NCI-H1930 (cell line): ENCODE measurements at regions not wholly inside any gene's neighbourhood (a gene's known extent, or its start where the extent isn't known, plus 50 kb on each side); places are given as distances from the start of the nearest gene placed in this dataset.
"Not testable (repeated sequence)": the region's sequence is repeated elsewhere in the genome, so short reads cannot be mapped to it uniquely, and the experiment has no call there.

Source experiments
- DNase-seq, 2 experiments: peaks; one replicate each; lab custom pipeline; 2025; lab: John Stamatoyannopoulos, UW

DNA sequence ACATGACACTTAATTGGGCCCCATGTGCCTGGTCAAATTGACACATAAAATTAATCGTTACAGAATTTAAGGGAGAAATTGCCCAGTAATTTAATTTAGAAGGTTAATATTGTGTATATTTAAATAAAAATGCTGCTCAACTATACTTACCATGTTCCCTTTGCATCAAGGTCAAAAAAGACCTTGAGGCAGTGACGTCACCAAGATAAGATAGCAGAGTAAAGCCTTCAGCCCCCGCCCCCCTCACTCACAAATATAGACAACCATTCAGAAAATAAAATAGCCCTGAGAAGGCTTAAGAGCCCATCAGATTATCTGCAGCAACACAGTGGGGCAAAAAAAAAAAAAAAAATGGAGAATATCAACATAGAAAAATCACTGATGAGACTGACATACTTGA, 785.7 kb downstream of the CCDC85A start:
- no peak for DNase-seq

DNA sequence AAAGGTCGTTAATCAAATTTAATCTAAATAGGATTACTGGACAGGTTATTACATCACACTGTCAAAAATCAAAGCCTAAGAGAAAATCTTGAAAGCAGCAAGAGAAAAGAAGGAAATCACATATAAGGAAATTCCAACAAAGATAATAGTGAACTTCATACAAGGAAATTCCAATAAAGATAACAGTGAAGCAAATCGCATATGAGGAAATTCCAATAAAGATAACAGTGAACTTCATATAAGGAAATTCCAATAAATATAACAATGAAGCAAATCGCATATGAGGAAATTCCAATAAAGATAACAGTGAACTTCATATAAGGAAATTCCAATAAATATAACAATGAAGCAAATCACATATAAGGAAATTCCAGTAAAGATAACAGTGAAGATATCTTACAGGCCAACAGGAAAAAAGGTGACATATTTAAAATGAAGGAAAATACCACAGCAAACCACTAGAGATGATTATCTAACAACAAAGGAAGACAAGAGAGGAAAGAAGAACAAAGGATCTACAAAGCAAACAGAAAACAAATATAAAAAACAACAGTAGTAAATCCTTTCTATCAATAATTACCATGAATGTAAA, 787.7 kb downstream of the CCDC85A start:
- no peak for DNase-seq

DNA sequence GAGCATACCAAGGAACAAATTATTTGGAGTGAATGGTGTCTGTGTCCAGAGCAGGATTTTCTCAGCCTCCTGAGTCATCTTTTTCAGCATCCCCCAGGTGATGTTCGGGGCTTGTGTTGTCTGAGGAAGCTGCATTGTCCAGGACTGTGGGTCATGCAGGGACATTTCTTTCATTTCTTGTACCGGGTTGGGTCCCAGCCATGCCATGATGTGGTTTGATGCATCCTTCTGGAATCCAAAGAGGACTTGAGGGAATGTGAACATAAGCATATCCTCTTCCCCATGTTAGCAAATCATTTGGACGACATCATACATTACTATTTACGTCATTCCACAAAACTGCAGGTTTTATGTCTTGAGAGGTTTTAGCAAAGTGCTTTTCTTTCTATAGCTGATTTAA, 797.8 kb downstream of the CCDC85A start:
- no peak for DNase-seq

DNA sequence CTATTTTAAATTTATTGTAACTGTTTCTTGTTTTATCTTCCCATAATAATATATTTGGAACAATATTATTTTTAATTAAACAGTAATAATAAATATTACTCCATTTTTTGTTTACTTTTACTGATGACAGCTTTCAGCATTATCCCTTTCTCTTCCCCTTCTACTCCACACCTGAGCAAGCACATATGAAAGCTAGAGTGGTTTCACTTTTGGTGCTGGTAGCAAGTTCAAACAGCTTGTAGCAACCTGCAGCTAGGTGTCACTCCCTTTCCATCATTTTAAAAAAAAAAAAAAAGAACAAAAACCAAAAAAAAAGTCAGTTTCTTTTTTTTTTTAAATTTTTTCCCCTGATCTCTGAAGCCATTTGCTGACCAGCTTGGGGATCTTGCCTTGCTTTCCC, 801.8 kb downstream of the CCDC85A start:
- no peak for DNase-seq

DNA sequence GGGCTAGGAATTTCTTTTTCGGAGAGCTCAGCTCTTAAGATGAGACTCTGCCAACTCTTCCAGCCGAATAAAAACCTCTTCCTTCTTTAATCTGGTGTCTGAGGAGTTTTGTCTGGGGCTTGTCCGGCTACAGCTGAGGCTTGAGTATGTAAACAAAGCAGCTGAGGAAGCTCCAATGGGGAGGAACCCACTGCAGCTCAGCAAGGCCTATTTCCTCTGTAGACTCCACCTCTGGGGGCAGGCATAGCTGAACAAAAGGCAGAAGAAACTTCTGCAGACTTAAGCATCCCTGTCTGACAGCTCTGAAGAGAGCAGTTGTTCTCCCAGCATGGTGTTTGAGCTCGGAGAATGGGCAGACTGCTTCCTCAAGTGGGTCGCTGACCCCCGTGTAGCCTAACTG, 838.7 kb downstream of the CCDC85A start:
- DNase-seq, result no peak

DNA sequence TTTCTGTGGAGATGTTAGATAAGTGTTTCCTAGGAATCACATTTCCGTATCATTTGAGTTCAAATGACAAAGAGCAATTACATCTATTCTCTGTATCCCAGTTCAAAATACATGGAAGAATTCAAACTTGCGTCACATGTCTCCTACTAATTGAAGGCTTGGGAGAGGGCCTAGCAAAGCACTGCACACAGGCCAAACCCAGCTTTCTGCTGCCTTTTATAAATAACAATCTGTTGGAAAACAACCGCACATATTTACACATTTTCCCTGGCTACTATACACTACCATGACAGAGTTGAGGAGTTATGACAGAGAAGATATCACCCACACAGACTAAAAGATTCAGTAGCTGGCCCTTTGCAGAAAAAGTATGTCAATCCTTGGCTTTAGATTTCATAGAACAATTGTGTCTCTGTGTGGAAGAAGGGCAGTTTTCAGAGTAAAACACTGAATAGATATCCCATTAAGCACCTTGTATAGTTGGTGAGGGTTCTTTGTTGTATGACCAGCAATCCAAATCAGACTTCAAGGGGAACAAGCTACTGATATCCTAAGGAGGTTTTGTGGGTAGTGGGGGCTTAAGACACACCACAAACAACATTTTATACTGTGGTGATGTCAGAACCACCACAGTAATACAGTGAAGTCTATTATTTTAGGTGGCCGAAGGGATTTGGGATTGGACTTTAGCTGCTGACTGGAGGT, 861.3 kb downstream of the CCDC85A start:
- DNase-seq, result no peak

DNA sequence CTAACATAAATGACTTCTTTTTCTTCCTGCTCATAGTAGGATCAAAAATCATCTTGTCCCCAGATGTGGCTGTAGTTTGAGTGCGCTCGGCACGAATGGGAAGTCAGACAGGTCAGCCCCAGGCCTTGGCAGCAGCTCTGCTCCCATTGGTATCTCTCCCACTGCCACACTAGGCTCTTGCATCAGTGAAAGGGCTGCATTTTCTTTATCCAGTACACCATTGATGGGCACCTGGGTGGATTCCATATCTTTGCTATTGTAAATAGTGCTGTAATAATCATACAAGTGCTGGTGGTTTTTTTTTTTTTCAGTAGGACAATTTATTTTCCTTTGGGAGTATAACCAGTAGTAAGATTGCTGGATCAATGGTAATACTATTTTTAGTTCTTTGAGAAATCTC, 865.5 kb downstream of the CCDC85A start:
- DNase-seq, result no peak

DNA sequence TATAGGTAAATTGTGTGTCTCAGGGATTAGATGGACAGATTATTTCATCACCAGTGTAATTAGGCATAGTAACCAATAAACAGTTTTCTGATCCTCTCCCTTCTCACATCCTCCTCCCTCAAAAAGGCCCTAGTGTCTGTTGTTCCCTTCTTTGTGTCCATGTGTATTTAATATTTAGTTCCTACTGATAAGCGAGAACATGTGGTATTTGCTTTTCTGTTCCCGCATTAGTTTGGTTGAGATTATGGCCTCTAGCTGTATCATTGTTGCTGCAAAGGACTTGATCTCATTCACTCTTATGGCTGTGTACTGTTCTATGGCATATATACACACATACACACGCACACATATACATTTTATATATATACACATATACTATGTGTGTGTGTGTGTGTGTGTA, 866.2 kb downstream of the CCDC85A start:
- no peak for DNase-seq

DNA sequence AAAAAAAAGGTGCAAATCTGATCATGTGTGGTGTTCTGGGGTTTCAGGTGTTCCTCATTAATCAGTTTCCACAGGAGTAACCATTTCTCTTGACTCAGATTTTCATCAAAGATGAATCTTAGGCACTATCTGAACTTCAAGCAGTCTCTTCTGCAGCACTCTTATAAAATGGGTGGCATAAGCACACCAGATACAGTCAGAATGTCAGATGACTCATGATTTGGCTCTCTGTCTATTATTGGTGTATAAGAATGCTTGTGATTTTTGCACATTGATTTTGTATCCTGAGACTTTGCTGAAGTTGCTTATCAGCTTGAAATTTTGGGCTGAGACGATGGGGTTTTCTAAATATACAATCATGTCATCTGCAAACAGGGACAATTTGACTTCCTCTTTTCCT, 882.5 kb downstream of the CCDC85A start:
- not testable (repeated sequence) for DNase-seq

DNA sequence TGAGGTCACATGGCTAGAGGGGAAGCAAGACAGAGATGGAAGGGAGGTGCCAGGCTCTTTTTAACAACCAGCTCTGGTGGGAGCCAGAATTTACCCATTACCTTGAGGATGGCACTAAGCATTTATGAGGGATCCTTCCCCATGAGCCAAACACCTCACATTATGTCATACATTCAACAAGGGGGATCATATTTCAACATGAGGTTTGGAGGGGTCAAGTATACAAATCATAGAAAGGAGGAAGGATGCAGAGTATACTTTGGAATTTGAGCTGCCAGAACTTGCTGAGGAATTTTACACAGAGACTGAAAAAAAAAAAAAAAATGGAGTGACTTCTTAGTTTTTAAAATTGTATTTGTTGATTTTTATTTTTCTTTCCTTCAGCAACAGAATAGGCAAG, 891.4 kb downstream of the CCDC85A start:
- DNase-seq, result no peak

DNA sequence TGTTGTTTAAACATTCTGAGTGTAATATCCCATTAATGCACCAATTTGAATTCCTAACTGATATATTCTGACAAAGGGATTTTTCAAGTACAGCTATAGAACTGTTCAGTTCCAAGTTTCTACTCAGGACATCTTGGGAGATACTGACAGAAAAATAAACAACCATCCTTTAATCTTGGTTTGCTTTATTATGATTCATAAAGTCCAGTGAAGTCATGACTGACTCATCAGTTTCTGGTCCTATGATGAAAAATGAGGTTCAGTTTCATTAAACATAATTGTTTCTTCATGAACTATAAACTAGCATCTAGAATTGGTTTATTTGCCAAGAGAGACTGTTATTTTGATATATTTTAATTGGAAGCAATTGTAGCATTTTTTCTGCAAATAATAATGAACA, 896.2 kb downstream of the CCDC85A start:
- no peak for DNase-seq

DNA sequence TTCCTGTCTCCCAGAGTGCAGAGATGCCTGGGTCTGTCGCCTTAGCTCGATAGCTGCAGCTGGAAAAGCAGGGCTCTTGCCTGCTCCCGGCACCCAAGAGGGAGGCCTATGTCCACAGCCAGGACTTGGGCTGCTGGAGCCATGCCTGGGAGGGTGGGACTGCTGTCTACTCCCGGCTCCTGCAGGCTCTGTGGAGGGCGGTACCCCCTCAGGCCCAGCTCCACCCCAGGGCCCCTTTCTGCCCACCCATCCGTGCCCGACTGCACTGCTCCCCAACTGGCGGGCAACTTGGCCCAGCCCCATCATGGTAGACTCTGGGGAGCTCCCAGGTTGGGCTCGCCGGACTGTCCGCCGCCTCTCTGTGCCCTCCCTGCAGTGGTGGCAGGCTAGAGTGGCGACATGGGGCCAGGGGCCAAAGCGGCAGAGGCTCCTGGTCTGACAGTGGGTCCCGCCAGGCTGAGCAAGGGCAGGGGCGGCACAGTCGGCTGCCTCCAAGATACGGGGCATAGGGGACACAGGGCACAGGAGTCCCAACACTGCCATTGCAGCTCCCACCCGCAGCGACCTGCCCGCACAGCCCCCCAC, 901.0 kb downstream of the CCDC85A start:
- no peak for DNase-seq

DNA sequence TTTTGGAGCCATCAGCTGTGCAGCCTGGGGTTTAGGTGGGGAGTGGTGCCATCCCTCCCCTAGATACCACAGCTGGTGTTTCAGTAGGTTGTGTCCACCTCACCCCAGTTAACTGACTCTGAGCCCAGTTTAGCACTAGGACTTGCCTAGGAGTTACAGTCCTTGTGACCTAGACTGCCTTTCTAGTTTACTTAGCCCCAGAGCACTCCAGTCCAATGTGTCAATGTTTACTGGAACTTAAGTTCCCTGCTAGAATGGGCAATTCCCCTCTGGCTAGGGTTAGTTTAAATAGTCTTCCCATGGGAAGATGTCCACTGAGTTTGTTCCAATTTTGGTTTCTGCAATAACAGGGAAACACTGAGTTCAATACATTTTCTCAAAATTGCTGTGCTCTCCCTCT, 909.2 kb downstream of the CCDC85A start:
- no peak for DNase-seq

DNA sequence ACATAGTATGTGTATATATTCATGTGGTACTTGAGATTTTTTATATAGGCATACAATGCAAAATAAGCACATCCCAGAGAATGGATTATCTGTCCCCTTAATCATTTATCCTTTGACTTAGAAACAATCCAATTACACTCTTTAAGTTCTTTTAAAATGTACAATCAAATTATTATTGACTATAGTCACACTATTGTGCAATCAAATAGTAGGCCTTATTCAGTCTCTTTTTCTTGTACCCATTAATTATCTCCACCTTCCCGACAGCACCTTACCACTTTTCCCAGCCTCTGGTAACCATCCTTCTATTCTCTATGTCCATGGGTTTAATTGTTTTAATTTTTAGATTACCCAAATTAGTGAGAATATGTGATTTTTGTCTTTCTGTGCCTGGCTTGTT, 914.1 kb downstream of the CCDC85A start:
- DNase-seq, result no peak

DNA sequence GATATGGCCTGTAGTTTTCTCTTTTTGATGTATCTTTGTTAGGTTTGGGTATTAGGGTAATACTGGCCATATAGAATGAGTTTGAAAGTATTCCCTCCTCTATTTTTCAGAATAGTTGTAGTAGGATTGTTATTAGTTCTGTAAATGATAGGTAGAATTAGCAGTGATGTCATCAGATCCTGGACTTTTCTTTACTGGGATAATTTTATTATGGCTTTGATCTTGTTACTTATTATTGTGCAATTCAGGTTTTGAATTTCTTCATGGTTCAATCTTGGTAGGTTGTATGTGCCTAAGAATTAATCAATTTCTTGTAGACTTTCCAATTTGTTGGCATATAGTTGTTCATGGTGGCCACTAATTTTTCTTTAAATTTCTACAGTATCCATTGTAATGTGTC, 916.6 kb downstream of the CCDC85A start:
- DNase-seq, result no peak

DNA sequence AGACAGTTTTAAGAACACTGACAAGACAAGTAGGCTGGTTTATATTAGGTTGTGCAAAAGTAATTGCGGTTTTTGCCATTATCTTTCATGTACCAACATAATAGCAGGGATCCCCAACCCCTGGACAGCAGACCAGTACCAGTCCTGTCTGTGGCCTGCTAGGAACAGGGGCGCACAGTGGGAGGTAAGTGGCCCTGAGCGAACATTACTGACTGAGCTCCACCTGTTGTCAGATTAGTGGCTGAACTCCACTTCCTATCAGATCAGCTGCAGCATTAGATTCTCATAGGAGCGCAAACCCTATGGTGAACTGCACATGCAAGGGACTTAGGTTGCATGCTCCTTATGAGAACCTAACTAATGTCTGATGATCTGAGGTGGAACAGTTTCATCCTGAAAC, 921.9 kb downstream of the CCDC85A start:
- DNase-seq, result no peak

DNA sequence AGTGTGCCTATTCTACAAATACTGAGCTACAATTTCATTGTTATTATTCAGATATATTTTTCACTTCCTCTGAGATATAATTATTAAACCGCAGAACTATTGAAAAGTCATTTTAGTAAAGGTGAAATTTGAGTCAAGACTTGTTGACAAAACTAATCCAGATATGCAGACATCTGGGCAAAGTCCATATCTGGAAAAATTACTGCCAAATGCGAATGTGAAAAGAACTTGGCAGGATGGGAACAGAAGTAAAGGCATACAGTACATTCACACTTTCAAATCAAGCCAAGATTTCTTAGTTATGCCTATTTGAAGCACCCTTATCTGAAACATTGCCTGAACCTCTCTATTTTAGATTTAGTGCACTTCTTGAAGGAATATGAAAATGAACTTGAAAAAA, 923.6 kb downstream of the CCDC85A start:
- no peak for DNase-seq

DNA sequence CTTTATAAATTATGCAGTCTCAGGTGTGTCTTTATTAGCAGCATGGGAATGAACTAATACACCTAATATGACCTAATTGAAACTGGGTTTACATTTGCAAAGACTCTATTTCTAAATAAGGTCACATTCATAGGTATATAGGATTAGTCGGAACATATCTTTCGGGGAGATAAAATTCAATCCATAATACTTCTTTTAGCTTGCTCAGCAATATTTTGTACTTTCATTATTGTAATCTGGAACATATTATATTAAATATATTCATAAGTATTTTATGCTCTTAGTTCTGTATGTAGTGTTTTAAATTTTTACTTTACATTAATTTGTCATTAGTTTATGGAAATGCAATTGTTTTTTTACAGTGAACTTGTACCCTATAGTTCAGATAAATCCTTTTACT, 927.7 kb downstream of the CCDC85A start:
- DNase-seq, result no peak

DNA sequence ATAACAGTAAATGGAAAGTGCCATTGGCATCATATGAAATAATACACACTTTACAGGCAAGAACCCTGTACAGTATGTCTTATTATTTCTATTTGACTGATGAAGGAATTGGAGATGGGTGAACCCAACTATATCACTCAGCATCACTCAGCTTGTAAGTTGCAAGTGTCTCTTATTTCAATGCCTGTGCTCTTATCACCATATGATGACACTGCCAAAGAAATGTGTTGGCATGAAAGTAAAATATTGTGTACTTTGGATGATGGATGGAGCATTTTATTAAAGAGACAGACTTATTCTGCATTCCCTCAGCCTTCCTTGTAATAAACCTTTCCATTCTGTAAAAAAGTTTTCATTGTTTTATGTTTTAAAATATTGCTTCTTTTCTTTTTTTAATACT, 927.5 kb upstream of the VRK2 start:
- no peak for DNase-seq

DNA sequence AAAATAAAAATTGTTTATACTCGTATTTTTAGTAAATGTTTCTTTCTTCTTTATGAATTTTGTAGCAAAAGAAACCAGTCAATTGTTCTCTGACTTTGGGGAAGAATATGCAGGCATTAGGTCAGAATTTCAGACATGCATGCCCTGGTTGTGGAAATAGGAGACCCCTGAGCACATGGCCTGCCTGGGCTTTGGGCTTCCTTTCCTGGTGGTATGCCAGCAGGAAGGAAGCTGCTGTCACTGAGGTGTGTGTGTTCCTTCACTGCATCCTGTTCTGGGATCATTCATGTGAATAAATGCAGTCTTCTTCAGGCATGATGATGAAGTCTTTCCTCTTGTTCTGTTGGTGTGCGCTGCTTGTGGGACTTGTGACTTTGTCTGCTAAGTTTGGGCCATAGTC, 920.2 kb upstream of the VRK2 start:
- no peak for DNase-seq

DNA sequence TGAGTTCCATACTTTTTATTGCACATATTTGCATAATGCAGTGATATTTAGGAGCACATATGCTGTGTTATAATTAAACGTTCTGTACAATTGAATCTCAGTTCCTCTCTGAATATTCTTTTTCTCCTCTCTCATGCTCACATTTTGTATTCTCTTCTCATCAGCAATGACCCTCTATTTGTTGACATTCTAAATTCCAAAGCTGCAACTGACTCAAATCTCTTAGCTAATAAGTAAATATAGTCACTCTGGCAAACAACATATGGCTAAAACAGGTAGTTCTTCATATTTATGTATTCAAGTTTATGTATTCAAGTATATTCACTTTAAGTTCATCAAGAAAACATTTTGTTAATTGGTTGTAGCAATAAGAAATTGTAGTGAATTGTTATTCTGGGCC, 907.4 kb upstream of the VRK2 start:
- DNase-seq, result no peak

DNA sequence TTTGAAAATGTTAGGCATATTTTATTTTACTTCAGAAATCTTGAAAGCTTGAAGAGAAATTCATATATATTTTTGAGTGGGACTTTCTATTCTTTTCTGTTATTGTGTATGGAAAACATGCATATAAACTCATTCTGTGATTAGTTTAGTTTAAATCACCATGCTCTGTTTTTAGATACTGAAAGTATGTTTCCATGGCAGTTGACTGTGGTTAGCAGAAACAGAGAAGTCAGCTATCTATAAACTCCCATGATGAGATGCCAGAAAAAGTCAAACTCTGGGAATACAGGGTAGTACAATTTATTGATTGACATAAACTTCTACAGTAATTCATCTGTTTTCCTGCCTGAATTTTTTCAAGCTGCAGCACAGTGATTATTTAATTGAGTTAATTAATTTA, 905.3 kb upstream of the VRK2 start:
- DNase-seq, result no peak

DNA sequence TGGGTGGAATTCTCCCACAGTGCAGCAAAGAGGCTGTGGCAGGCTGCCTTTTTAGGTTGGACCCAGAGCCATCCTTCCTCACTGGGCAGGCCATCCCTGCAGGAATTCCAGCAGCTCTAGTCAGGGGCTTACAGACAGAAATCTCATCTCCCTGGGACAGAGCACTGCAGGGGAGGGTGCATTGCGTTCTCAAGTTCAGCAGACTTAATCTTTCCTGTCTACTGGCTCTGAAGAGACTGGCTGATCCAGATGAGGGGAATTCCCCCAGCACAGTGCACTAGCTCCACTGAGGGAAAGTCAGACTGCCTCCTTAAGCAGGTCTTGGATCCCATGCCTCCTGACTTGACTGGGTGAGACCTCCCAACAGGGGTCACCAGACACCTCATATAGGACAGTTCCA, 899.7 kb upstream of the VRK2 start:
- no peak for DNase-seq
